ENCODE measurements at regions not wholly inside any gene's neighbourhood (a gene's known extent, or its start where the extent isn't known, plus 50 kb on each side); places are given as distances from the start of the nearest gene placed in this dataset.
A peak's percentile ranks its signal among the peaks of the same experiment; 100 is the strongest.

DNA sequence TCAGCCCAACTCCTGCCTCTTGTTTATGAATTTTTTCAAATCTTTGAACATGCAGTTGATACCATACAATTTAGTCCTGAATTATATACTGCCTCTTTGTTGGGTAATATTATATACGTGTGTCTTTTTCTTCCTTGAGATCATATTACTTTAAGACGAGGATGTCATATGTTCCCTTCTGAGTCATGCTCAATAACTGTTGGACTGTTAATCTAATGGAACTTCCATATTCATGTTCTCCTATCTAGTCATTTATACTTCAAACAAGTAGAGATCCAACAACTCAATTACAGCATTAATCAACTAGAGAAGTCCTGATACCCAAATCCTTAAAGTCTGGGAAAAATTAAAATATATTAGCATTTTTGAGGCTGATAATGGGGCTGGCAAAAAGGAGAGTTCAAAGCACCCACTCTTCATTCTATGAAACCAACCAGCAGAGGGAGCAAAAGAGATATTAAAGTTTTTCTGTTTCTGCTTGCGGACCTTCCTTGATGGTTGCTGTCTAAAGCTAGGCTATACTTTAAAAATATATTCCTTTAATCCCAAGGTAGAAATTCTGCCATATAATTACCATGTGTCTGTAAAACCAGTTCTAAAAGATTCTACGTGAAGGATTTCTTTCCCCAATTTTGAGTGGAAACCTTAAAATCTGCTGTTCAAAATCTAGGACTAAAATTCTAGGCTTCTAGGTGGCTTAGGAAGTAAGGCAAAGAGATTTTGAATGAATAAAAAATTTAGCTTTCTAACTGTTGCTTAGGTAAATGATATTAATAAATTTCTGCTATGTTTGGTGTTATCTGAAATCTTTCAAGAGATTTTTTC, 498.9 kb downstream of the BCKDHB start:
- peak in 1 of 2 donors; percentile 42 for ATAC-seq
- DNase-seq, result no peak
- no peaks in the 10 kb centered on the region for H3K9me3 ChIP-seq
- H3K27ac ChIP-seq, result no peak overlapping the region
- no peaks in the 10 kb centered on the region for H3K36me3 ChIP-seq
- no peak overlapping the region for H3K4me3 ChIP-seq
- in situ Hi-C loops (cut with MboI; ENCODE audit: low sequenced_read_pairs in 4 of 4) (loop anchor here (10.0 to 25.0 kb wide), 3 partner anchors 1149 to 1432 kb away; partner anchors contain the start of gene TENT5A (in 4 of the 4)), intact Hi-C loops (cut with DNase I; ENCODE audit: low total_unique reads) (no loop called here)
- H3K27me3 ChIP-seq, result no peaks in the 10 kb centered on the region
- no peak for TF ChIP-seq POLR2A (IDR thresholded peaks at IDR 0.05)
- TF ChIP-seq, protein P1, sequence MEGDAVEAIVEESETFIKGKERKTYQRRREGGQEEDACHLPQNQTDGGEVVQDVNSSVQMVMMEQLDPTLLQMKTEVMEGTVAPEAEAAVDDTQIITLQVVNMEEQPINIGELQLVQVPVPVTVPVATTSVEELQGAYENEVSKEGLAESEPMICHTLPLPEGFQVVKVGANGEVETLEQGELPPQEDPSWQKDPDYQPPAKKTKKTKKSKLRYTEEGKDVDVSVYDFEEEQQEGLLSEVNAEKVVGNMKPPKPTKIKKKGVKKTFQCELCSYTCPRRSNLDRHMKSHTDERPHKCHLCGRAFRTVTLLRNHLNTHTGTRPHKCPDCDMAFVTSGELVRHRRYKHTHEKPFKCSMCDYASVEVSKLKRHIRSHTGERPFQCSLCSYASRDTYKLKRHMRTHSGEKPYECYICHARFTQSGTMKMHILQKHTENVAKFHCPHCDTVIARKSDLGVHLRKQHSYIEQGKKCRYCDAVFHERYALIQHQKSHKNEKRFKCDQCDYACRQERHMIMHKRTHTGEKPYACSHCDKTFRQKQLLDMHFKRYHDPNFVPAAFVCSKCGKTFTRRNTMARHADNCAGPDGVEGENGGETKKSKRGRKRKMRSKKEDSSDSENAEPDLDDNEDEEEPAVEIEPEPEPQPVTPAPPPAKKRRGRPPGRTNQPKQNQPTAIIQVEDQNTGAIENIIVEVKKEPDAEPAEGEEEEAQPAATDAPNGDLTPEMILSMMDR (IDR thresholded peaks at IDR 0.05 in 4 of 5, conservative IDR thresholded peaks at IDR 0.05 in 1 of 5), result peak; percentile 17 to 62 (median 35)
- H3K4me1 ChIP-seq, result peaks cover 14 to 17% of the 10 kb centered on the region in 2 donors

DNA sequence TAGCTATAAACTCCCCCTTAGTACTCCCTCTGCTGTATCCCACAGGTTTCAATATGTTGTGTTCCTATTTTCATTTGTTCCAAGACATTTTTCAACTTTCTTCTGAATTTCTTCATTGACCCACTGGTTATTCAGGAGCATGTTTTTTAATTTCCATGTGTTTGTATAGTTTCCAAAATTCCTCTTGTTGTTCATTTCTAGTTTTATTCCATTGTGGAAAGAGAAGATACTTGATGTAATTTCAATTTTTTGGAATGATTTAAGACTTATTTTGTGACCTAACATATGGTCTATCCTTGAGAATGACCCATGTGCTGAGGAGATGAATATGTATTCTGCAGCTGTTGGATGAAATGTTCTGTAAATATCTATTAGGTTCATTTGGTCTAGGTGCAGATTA, 497.2 kb downstream of the BCKDHB start:
- Histone ChIP-seq H3K27me3 (no peaks in the 10 kb centered on the region), H3K4me1 (peaks cover 14% of the 10 kb centered on the region in 2 donors), H3K4me3 (no peak overlapping the region), H3K27ac (no peak overlapping the region), H3K9me3 (no peaks in the 10 kb centered on the region), H3K36me3 (no peaks in the 10 kb centered on the region)
- ATAC-seq, result no peak
- intact Hi-C loops (cut with DNase I; ENCODE audit: low total_unique reads) (no loop called here), in situ Hi-C loops (cut with MboI; ENCODE audit: low sequenced_read_pairs in 4 of 4) (loop anchor here (10.0 to 25.0 kb wide), 3 partner anchors 1151 to 1434 kb away; partner anchors contain the start of gene TENT5A (in 4 of the 4))
- TF ChIP-seq POLR2A (IDR thresholded peaks at IDR 0.05), result no peak
- TF ChIP-seq, protein P1 (IDR thresholded peaks at IDR 0.05 in 4 of 5, conservative IDR thresholded peaks at IDR 0.05 in 1 of 5), result no peak
- no peak for DNase-seq

DNA sequence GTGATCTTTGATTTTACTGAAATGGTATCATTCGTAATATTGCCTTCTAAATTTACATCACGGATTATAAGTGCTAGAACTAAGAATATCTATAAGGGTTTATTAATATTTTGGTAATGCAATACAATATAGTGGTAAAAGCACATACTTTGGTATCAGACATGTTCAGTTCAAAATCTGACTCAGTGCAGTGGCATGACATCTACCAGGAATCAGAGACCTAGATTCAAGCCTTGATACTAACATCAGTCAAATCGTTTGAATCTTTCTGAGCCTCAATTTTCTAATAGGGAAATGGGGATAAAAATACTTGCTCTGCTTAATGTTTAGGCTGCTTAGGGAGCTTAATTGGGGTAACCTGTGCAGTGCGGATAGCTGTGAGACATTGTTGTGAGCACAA, 488.0 kb downstream of the BCKDHB start:
- no peaks in the 10 kb centered on the region for H3K27me3 ChIP-seq
- H3K36me3 ChIP-seq, result no peaks in the 10 kb centered on the region
- H3K4me3 ChIP-seq, result no peak overlapping the region
- ATAC-seq (no peak), DNase-seq (no peak)
- no peak overlapping the region for H3K27ac ChIP-seq
- H3K4me1 ChIP-seq, result no peaks in the 10 kb centered on the region
- H3K9me3 ChIP-seq, result no peaks in the 10 kb centered on the region
- intact Hi-C loops (cut with DNase I; ENCODE audit: low total_unique reads), result no loop called here
- TF ChIP-seq, protein P1 (IDR thresholded peaks at IDR 0.05 in 4 of 5, conservative IDR thresholded peaks at IDR 0.05 in 1 of 5), result no peak
- in situ Hi-C loops (cut with MboI; ENCODE audit: low sequenced_read_pairs in 4 of 4), result no loop called here

DNA sequence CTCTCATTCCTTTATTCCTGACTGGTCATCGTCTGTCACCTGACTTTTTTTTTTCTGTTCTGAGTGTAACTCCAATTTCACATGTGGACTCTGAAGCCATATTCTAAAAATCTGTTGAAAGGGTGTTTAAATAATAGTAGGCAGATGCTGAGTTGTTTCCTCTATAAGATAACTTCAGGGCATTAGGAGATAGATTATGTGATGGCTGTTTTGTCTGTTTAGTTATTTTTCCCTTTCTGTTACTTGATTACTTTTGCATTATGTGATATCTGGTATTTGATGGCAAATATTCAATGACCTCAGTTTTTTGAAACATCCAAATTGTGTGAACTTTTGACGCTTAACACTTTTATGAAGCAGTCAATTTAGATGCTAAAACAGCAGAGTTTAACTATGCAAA, 486.0 kb downstream of the BCKDHB start:
- TF ChIP-seq, protein P1 (IDR thresholded peaks at IDR 0.05 in 4 of 5, conservative IDR thresholded peaks at IDR 0.05 in 1 of 5), result no peak
- no peak for TF ChIP-seq POLR2A (IDR thresholded peaks at IDR 0.05)

More for the DNA sequence above, 486.0 kb downstream of the BCKDHB start:
- ATAC-seq (no peak), DNase-seq (no peak)
- in situ Hi-C loops (cut with MboI; ENCODE audit: low sequenced_read_pairs in 4 of 4) (no loop called here), intact Hi-C loops (cut with DNase I; ENCODE audit: low total_unique reads) (no loop called here)
- H3K36me3 ChIP-seq, result no peaks in the 10 kb centered on the region
- no peak overlapping the region for H3K4me3 ChIP-seq
- H3K4me1 ChIP-seq, result no peaks in the 10 kb centered on the region
- no peaks in the 10 kb centered on the region for H3K27me3 ChIP-seq
- no peak overlapping the region for H3K27ac ChIP-seq
- H3K9me3 ChIP-seq, result no peaks in the 10 kb centered on the region

Measured in gastrocnemius medialis (tissue), 4 donors.